Keratinocyte (primary cell): ENCODE measurements at regions not wholly inside any gene's neighbourhood (a gene's known extent, or its start where the extent isn't known, plus 50 kb on each side); places are given as distances from the start of the nearest gene placed in this dataset.

Experiments used
- CTCF ChIP-seq, 3 experiments: IDR thresholded peaks in 1 of 3; conservative IDR thresholded peaks in 1 of 3; optimal IDR thresholded peaks in 1 of 3; 2 replicates in 2 of 3; 3 replicates in 1 of 3; pipeline versions ENCODE3 to v1.5.1; 2011; ENCODE audit warnings: low read length in 3 of 3, mild to moderate bottlenecking in 3 of 3, moderate library complexity in 2 of 3, control low read depth in 1 of 3, inconsistent platforms in 1 of 3; ENCODE audit not compliant: insufficient read depth in 2 of 3; ENCODE audit errors: extremely low read depth in 1 of 3
- EZH2 ChIP-seq: IDR thresholded peaks from one replicate; pipeline ENCODE4 v1.6.1; 2012; ENCODE audit warnings: inconsistent platforms, mild to moderate bottlenecking, low read length, moderate library complexity

- TF ChIP-seq CTCF (optimal IDR thresholded peaks at IDR 0.05 in 1 of 3, IDR thresholded peaks at IDR 0.05 in 1 of 3, conservative IDR thresholded peaks at IDR 0.05 in 1 of 3; ENCODE audit: extremely low read depth in 1 of 3, insufficient read depth in 2 of 3, low read length in 3 of 3): no peak
- no peak for TF ChIP-seq EZH2
Measured at GRCh38 chr18:55925772-55926171, 337.8 kb upstream of the TCF4 start.
